ENCODE measurements at regions not wholly inside any gene's neighbourhood (a gene's known extent, or its start where the extent isn't known, plus 50 kb on each side); places are given as distances from the start of the nearest gene placed in this dataset.

DNA sequence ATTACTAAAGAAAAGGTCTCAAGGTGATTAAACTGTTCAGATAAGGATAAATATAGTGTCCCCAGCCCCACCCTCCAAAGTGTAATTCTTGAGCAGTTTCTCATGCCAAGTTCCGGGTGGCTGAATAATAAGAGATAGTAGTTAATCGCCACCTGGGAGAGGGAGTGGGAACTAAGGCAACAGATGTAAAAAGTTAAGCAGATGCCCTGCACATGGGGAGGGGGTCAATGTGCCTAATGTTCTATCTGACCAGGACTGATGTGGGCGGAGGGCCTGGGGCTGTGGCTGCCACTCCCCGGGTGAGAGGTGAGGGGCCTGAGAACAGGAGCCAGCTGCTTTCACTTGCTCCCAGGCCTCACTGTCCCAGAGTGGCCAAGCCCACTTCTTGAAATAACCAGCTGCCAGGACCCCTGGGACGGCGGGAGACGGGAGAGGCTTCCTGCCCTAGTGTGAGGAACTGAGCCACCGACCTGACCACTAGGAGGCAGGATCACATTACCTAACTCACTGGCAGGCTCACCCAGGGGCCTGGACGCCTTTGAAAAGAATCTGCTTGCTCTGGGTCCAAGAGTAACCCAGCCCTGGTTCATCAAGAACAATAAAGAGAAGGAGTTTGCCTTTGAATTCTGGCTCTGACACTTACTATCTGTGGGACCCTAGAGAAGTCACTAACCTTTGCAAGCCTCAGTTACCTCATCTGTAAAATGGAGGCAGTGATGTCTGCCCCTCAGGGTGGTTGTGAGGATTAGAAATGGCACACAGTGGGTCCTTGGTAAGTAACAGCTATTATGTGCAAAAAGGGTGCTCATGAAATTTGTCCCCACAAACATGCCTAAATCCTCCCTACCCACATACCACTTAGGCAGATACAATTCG is 179.2 kb downstream of the ATG4C start:
- ATAC-seq, result peak; percentile 97
- Histone ChIP-seq H3K4me1 (ENCODE audit: insufficient read depth) (peaks cover 5% of the 10 kb centered on the region; the same call in 1 of the 2 replicates), H3K79me2 (replicated peaks; ENCODE audit: insufficient read depth) (no peaks in the 10 kb centered on the region), H3F3A (replicated peaks; ENCODE audit: low read depth) (no peaks in the 10 kb centered on the region), H3K27me3 (ENCODE audit: insufficient read depth) (no peaks in the 10 kb centered on the region), H3K36me3 (ENCODE audit: insufficient read depth) (no peaks in the 10 kb centered on the region), H3K4me3 (no peak overlapping the region), H3K4me2 (peak overlapping the region; percentile 70), H4K20me1 (replicated peaks; ENCODE audit: insufficient read depth) (no peaks in the 10 kb centered on the region), H3K9me2 (ENCODE audit: insufficient read depth) (no peaks in the 10 kb centered on the region; the same call in 1 of the 2 replicates), H2AFZ (peak overlapping the region; percentile 95), H3K27ac (ENCODE audit: low read depth) (peak overlapping the region; percentile 77; the same call in 1 of the 2 replicates)
- Mint-ChIP-seq H3K4me3 (peak overlapping the region; percentile 16; the same call in 1 of the 3 replicates), H3K27me3 (ENCODE audit: insufficient read depth, low read depth, poor library complexity) (peaks cover 4% of the 10 kb centered on the region), H3K4me1 (peaks cover 31% of the 10 kb centered on the region), H3K9me3 (no peaks in the 10 kb centered on the region), H3K36me3 (ENCODE audit: low read depth) (no peaks in the 10 kb centered on the region), H3K27ac (peak overlapping the region; percentile 89)
- TF ChIP-seq CREB1 (CRISPR knock-in tag; IDR thresholded peaks at IDR 0.05; ENCODE audit: low read depth), result no peak
- TF ChIP-seq, protein P1, sequence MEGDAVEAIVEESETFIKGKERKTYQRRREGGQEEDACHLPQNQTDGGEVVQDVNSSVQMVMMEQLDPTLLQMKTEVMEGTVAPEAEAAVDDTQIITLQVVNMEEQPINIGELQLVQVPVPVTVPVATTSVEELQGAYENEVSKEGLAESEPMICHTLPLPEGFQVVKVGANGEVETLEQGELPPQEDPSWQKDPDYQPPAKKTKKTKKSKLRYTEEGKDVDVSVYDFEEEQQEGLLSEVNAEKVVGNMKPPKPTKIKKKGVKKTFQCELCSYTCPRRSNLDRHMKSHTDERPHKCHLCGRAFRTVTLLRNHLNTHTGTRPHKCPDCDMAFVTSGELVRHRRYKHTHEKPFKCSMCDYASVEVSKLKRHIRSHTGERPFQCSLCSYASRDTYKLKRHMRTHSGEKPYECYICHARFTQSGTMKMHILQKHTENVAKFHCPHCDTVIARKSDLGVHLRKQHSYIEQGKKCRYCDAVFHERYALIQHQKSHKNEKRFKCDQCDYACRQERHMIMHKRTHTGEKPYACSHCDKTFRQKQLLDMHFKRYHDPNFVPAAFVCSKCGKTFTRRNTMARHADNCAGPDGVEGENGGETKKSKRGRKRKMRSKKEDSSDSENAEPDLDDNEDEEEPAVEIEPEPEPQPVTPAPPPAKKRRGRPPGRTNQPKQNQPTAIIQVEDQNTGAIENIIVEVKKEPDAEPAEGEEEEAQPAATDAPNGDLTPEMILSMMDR (conservative IDR thresholded peaks at IDR 0.05; ENCODE audit: low read depth in 2 of 2), result peak; percentile 79 to 93
- DNase-seq (ENCODE audit: low spot score), result peak; percentile 95

GRCh38 chr1:62964141-62964540 is 180.2 kb downstream of the ATG4C start:
- ATAC-seq (no peak), DNase-seq (ENCODE audit: low spot score) (no peak)
- H3K27me3 Mint-ChIP-seq (ENCODE audit: insufficient read depth, low read depth, poor library complexity), result peaks cover 4% of the 10 kb centered on the region
- no peak overlapping the region for H3K4me3 ChIP-seq
- no peaks in the 10 kb centered on the region; the same call in 2 of the 3 replicates for H3K9me3 Mint-ChIP-seq
- H3K4me3 Mint-ChIP-seq, result no peak overlapping the region
- H3K27me3 ChIP-seq (ENCODE audit: insufficient read depth), result no peaks in the 10 kb centered on the region
- H3K9me2 ChIP-seq (ENCODE audit: insufficient read depth), result no peaks in the 10 kb centered on the region; the same call in 1 of the 2 replicates
- H3K4me2 ChIP-seq, result no peak overlapping the region
- H3K27ac ChIP-seq (ENCODE audit: low read depth), result no peak overlapping the region
- H3K4me1 ChIP-seq (ENCODE audit: insufficient read depth), result peaks cover 5% of the 10 kb centered on the region; the same call in 1 of the 2 replicates
- H3F3A ChIP-seq (replicated peaks; ENCODE audit: low read depth), result no peaks in the 10 kb centered on the region
- H3K27ac Mint-ChIP-seq, result no peak overlapping the region
- peak overlapping the region; percentile 95; the same call in 1 of the 2 replicates for H2AFZ ChIP-seq
- H3K36me3 Mint-ChIP-seq (ENCODE audit: low read depth), result no peaks in the 10 kb centered on the region
- no peaks in the 10 kb centered on the region for H3K79me2 ChIP-seq (replicated peaks; ENCODE audit: insufficient read depth)
- H3K4me1 Mint-ChIP-seq, result peaks cover 31% of the 10 kb centered on the region
- H4K20me1 ChIP-seq (replicated peaks; ENCODE audit: insufficient read depth), result no peaks in the 10 kb centered on the region
- H3K36me3 ChIP-seq (ENCODE audit: insufficient read depth), result no peaks in the 10 kb centered on the region
- TF ChIP-seq, protein P2, sequence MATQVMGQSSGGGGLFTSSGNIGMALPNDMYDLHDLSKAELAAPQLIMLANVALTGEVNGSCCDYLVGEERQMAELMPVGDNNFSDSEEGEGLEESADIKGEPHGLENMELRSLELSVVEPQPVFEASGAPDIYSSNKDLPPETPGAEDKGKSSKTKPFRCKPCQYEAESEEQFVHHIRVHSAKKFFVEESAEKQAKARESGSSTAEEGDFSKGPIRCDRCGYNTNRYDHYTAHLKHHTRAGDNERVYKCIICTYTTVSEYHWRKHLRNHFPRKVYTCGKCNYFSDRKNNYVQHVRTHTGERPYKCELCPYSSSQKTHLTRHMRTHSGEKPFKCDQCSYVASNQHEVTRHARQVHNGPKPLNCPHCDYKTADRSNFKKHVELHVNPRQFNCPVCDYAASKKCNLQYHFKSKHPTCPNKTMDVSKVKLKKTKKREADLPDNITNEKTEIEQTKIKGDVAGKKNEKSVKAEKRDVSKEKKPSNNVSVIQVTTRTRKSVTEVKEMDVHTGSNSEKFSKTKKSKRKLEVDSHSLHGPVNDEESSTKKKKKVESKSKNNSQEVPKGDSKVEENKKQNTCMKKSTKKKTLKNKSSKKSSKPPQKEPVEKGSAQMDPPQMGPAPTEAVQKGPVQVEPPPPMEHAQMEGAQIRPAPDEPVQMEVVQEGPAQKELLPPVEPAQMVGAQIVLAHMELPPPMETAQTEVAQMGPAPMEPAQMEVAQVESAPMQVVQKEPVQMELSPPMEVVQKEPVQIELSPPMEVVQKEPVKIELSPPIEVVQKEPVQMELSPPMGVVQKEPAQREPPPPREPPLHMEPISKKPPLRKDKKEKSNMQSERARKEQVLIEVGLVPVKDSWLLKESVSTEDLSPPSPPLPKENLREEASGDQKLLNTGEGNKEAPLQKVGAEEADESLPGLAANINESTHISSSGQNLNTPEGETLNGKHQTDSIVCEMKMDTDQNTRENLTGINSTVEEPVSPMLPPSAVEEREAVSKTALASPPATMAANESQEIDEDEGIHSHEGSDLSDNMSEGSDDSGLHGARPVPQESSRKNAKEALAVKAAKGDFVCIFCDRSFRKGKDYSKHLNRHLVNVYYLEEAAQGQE (IDR thresholded peaks at IDR 0.05; ENCODE audit: unreplicated experiment), result no peak
- TF ChIP-seq NANOG (IDR thresholded peaks at IDR 0.05; ENCODE audit: borderline replicate concordance), result no peak
